CD4-positive, CD25-positive, alpha-beta regulatory T cell (primary cell): ENCODE measurements at regions not wholly inside any gene's neighbourhood (a gene's known extent, or its start where the extent isn't known, plus 50 kb on each side); places are given as distances from the start of the nearest gene placed in this dataset.

Experiments used
- ATAC-seq, 2 donors: fragments of 150-1000 bp; cut with Tn5 transposase; one replicate each; pipeline ENCODE4 v1.10.0; 2021; ENCODE audit warnings: low read depth in 2 of 2, moderate number of reproducible peaks in 2 of 2, moderate library complexity in 1 of 2
- DNase-seq, 3 donors: peaks; one replicate each; pipeline versions ENCODE4 v3.0.0 to v3.0.0-alpha.2; 2012 to 2022; ENCODE audit warnings: mixed read lengths in 1 of 3
- H3K27ac ChIP-seq: one replicate; pipeline ENCODE4 v1.7.0; 2013; ENCODE audit warnings: mild to moderate bottlenecking, low read length; ENCODE audit not compliant: insufficient read depth, poor library complexity, severe bottlenecking
- H3K27me3 ChIP-seq: one replicate; pipeline ENCODE4 v1.7.0; 2013; ENCODE audit warnings: low read length; ENCODE audit not compliant: control insufficient read depth, insufficient read depth
- H3K36me3 ChIP-seq: one replicate; pipeline ENCODE4 v1.7.0; 2013; ENCODE audit warnings: mild to moderate bottlenecking, low read length, moderate library complexity; ENCODE audit not compliant: control insufficient read depth, insufficient read depth
- H3K4me1 ChIP-seq: 2 replicates; pipeline ENCODE4 v1.7.0; 2013; ENCODE audit warnings: mild to moderate bottlenecking, low read length; ENCODE audit not compliant: insufficient read depth, control insufficient read depth, poor library complexity, severe bottlenecking
- H3K4me3 ChIP-seq: one replicate; pipeline ENCODE4 v1.7.0; 2013; ENCODE audit warnings: low read depth, mild to moderate bottlenecking, low read length, moderate library complexity
- H3K9me3 ChIP-seq, 2 experiments: 1 replicate in 1 of 2; 2 replicates in 1 of 2; pipeline ENCODE4 v1.7.0; 2013; ENCODE audit warnings: low read length in 2 of 2, mild to moderate bottlenecking in 1 of 2, moderate library complexity in 1 of 2; ENCODE audit not compliant: control insufficient read depth in 2 of 2
- H3K27ac Mint-ChIP-seq, 3 donors: one replicate each; pipeline ENCODE4 v1.8.0; 2020 to 2022; ENCODE audit warnings: mild to moderate bottlenecking in 3 of 3, mixed read lengths in 3 of 3, moderate library complexity in 2 of 3
- H3K27me3 Mint-ChIP-seq: one replicate; pipeline ENCODE4 v1.8.0; 2022; ENCODE audit warnings: mild to moderate bottlenecking, mixed read lengths
- H3K36me3 Mint-ChIP-seq: one replicate; pipeline ENCODE4 v1.8.0; 2020; ENCODE audit warnings: mixed read lengths
- H3K4me1 Mint-ChIP-seq, 4 donors: one replicate each; pipeline ENCODE4 v1.8.0; 2020 to 2022; ENCODE audit warnings: mixed read lengths in 4 of 4, mild to moderate bottlenecking in 1 of 4
- H3K4me3 Mint-ChIP-seq, 4 donors: one replicate each; pipeline ENCODE4 v1.8.0; 2020 to 2022; ENCODE audit warnings: mild to moderate bottlenecking in 4 of 4, mixed read lengths in 4 of 4, moderate library complexity in 3 of 4
- H3K9me3 Mint-ChIP-seq, 7 donors: one replicate each; pipeline ENCODE4 v1.8.0; 2020 to 2022; ENCODE audit warnings: mixed read lengths in 7 of 7, mild to moderate bottlenecking in 3 of 7, moderate library complexity in 2 of 7

GRCh38 chr5:152938630-152939029, 533.6 kb upstream of the NMUR2 start:
- Histone ChIP-seq H3K4me1 (no peaks in the 10 kb centered on the region), H3K36me3 (no peaks in the 10 kb centered on the region), H3K27ac (no peak overlapping the region), H3K27me3 (no peaks in the 10 kb centered on the region), H3K4me3 (no peak overlapping the region), H3K9me3 (no peaks in the 10 kb centered on the region)
- H3K4me3 Mint-ChIP-seq = no peak overlapping the region
- no peaks in the 10 kb centered on the region for H3K27me3 Mint-ChIP-seq
- no peak for ATAC-seq
- H3K27ac Mint-ChIP-seq = no peak overlapping the region
- peaks cover 3 to 22% (median 7%) of the 10 kb centered on the region in 7 donors for H3K9me3 Mint-ChIP-seq
- no peak for DNase-seq
- H3K4me1 Mint-ChIP-seq = no peaks in the 10 kb centered on the region
- no peaks in the 10 kb centered on the region for H3K36me3 Mint-ChIP-seq

- Mint-ChIP-seq H3K27ac (no peak overlapping the region), H3K4me3 (no peak overlapping the region), H3K9me3 (peaks cover 3 to 18% (median 7%) of the 10 kb centered on the region in 7 donors), H3K4me1 (no peaks in the 10 kb centered on the region), H3K36me3 (no peaks in the 10 kb centered on the region), H3K27me3 (no peaks in the 10 kb centered on the region)
- DNase-seq (no peak), ATAC-seq (no peak)
- Histone ChIP-seq H3K4me1 (no peaks in the 10 kb centered on the region), H3K27ac (no peak overlapping the region), H3K27me3 (no peaks in the 10 kb centered on the region), H3K4me3 (no peak overlapping the region), H3K36me3 (no peaks in the 10 kb centered on the region), H3K9me3 (no peaks in the 10 kb centered on the region)
These were observed 537.7 kb upstream of the NMUR2 start for GRCh38 chr5:152942633-152943336.

- Histone ChIP-seq H3K9me3 (no peaks in the 10 kb centered on the region), H3K4me1 (no peaks in the 10 kb centered on the region), H3K27me3 (no peaks in the 10 kb centered on the region), H3K4me3 (no peak overlapping the region), H3K36me3 (no peaks in the 10 kb centered on the region), H3K27ac (no peak overlapping the region)
- Mint-ChIP-seq H3K36me3 (no peaks in the 10 kb centered on the region), H3K27ac (no peak overlapping the region), H3K27me3 (no peaks in the 10 kb centered on the region), H3K9me3 (peaks cover 0 to 9% (median 4%) of the 10 kb centered on the region in 7 donors), H3K4me3 (no peak overlapping the region), H3K4me1 (no peaks in the 10 kb centered on the region)
- no peak for ATAC-seq
- no peak for DNase-seq
These were observed 536.5 kb upstream of the GRIA1 start for GRCh38 chr5:152953788-152954483.

- Histone ChIP-seq H3K4me3 (no peak overlapping the region), H3K27me3 (no peaks in the 10 kb centered on the region), H3K27ac (no peak overlapping the region), H3K4me1 (no peaks in the 10 kb centered on the region), H3K36me3 (no peaks in the 10 kb centered on the region), H3K9me3 (no peaks in the 10 kb centered on the region)
- peaks cover 0 to 13% (median 5%) of the 10 kb centered on the region in 7 donors for H3K9me3 Mint-ChIP-seq
- H3K4me3 Mint-ChIP-seq = no peak overlapping the region
- H3K4me1 Mint-ChIP-seq = no peaks in the 10 kb centered on the region
- DNase-seq (no peak), ATAC-seq (no peak)
- no peak overlapping the region for H3K27ac Mint-ChIP-seq
- H3K36me3 Mint-ChIP-seq = no peaks in the 10 kb centered on the region
- H3K27me3 Mint-ChIP-seq = no peaks in the 10 kb centered on the region
These were observed 533.4 kb upstream of the GRIA1 start for GRCh38 chr5:152956943-152957613.

- no peak overlapping the region for H3K4me3 Mint-ChIP-seq
- Histone ChIP-seq H3K9me3 (peaks cover 0 to 6% of the 10 kb centered on the region in 2 experiments), H3K36me3 (no peaks in the 10 kb centered on the region), H3K4me3 (no peak overlapping the region), H3K4me1 (no peaks in the 10 kb centered on the region), H3K27me3 (no peaks in the 10 kb centered on the region), H3K27ac (no peak overlapping the region)
- no peak for DNase-seq
- no peaks in the 10 kb centered on the region for H3K27me3 Mint-ChIP-seq
- no peak overlapping the region for H3K27ac Mint-ChIP-seq
- peaks cover 0 to 28% (median 7%) of the 10 kb centered on the region in 7 donors for H3K9me3 Mint-ChIP-seq
- no peaks in the 10 kb centered on the region for H3K4me1 Mint-ChIP-seq
- no peak for ATAC-seq
- no peaks in the 10 kb centered on the region for H3K36me3 Mint-ChIP-seq
These were observed 512.2 kb upstream of the GRIA1 start for GRCh38 chr5:152978141-152978835.

GRCh38 chr5:152987131-152987530, 503.3 kb upstream of the GRIA1 start:
- Mint-ChIP-seq H3K27me3 (no peaks in the 10 kb centered on the region), H3K36me3 (no peaks in the 10 kb centered on the region), H3K4me3 (no peak overlapping the region), H3K4me1 (no peaks in the 10 kb centered on the region), H3K9me3 (peaks cover 3 to 9% (median 5%) of the 10 kb centered on the region in 7 donors), H3K27ac (no peak overlapping the region)
- H3K4me1 ChIP-seq = no peaks in the 10 kb centered on the region
- H3K27me3 ChIP-seq = no peaks in the 10 kb centered on the region
- H3K9me3 ChIP-seq = peaks cover 0 to 3% of the 10 kb centered on the region in 2 experiments
- DNase-seq (no peak), ATAC-seq (no peak)
- no peak overlapping the region for H3K27ac ChIP-seq
- H3K36me3 ChIP-seq = no peaks in the 10 kb centered on the region
- no peak overlapping the region for H3K4me3 ChIP-seq

GRCh38 chr5:152990217-152990616, 500.3 kb upstream of the GRIA1 start:
- Mint-ChIP-seq H3K9me3 (peaks cover 3 to 8% (median 5%) of the 10 kb centered on the region in 7 donors), H3K4me1 (no peaks in the 10 kb centered on the region), H3K4me3 (no peak overlapping the region), H3K36me3 (no peaks in the 10 kb centered on the region), H3K27ac (no peak overlapping the region), H3K27me3 (no peaks in the 10 kb centered on the region)
- DNase-seq (no peak), ATAC-seq (no peak)
- Histone ChIP-seq H3K27me3 (no peaks in the 10 kb centered on the region), H3K4me3 (no peak overlapping the region), H3K9me3 (no peaks in the 10 kb centered on the region), H3K4me1 (no peaks in the 10 kb centered on the region), H3K27ac (no peak overlapping the region), H3K36me3 (no peaks in the 10 kb centered on the region)
